Activated naive CD4-positive, alpha-beta T cell treated with anti-CD3 and anti-CD28 coated beads, Interleukin-2, amount 50 U/mL, for 16 hours (primary cell): ENCODE measurements at regions not wholly inside any gene's neighbourhood (a gene's known extent, or its start where the extent isn't known, plus 50 kb on each side); places are given as distances from the start of the nearest gene placed in this dataset.

Source experiments
- DNase-seq: peaks from one replicate; pipeline ENCODE4 v3.0.0-alpha.2; 2020

- DNase-seq, result no peak
These were observed 786.0 kb upstream of the ZEB2 start for GRCh38 chr2:145305889-145306288.

- no peak for DNase-seq
These were observed 784.6 kb upstream of the ZEB2 start for GRCh38 chr2:145304501-145304900.

GRCh38 chr2:145303536-145303935, 783.6 kb upstream of the ZEB2 start:
- DNase-seq, result no peak

- no peak for DNase-seq
These were observed 783.0 kb upstream of the ZEB2 start for GRCh38 chr2:145302886-145303285.

- DNase-seq, result no peak
These were observed 782.5 kb upstream of the ZEB2 start for GRCh38 chr2:145302451-145302850.

- DNase-seq, result no peak
These were observed 779.4 kb upstream of the ZEB2 start for GRCh38 chr2:145299368-145299767.

GRCh38 chr2:145292166-145292565, 772.2 kb upstream of the ZEB2 start:
- DNase-seq, result no peak

GRCh38 chr2:145290986-145291385, 771.1 kb upstream of the ZEB2 start:
- no peak for DNase-seq

GRCh38 chr2:145289946-145290345, 770.0 kb upstream of the ZEB2 start:
- no peak for DNase-seq

- DNase-seq, result no peak
These were observed 769.0 kb upstream of the ZEB2 start for GRCh38 chr2:145288650-145289496.

- DNase-seq, result no peak
These were observed 767.8 kb upstream of the ZEB2 start for GRCh38 chr2:145287736-145288135.

- no peak for DNase-seq
These were observed 766.9 kb upstream of the ZEB2 start for GRCh38 chr2:145286716-145287275.

GRCh38 chr2:145284551-145284950, 764.6 kb upstream of the ZEB2 start:
- no peak for DNase-seq

- DNase-seq, result no peak
These were observed 763.2 kb upstream of the ZEB2 start for GRCh38 chr2:145283131-145283530.

GRCh38 chr2:145277922-145278321, 758.0 kb upstream of the ZEB2 start:
- DNase-seq, result no peak

- DNase-seq, result no peak
These were observed 753.9 kb upstream of the ZEB2 start for GRCh38 chr2:145273840-145274239.

- DNase-seq, result no peak
These were observed 749.0 kb upstream of the ZEB2 start for GRCh38 chr2:145268931-145269330.

- DNase-seq, result no peak
These were observed 747.5 kb upstream of the ZEB2 start for GRCh38 chr2:145267451-145267850.

GRCh38 chr2:145265244-145265643, 745.3 kb upstream of the ZEB2 start:
- DNase-seq, result no peak

- no peak for DNase-seq
These were observed 740.8 kb upstream of the ZEB2 start for GRCh38 chr2:145260674-145261073.

- no peak for DNase-seq
These were observed 740.2 kb upstream of the ZEB2 start for GRCh38 chr2:145260081-145260480.

GRCh38 chr2:145258903-145259579, 739.1 kb upstream of the ZEB2 start:
- no peak for DNase-seq

GRCh38 chr2:145257931-145258330, 738.0 kb upstream of the ZEB2 start:
- DNase-seq, result no peak

- no peak for DNase-seq
These were observed 736.6 kb upstream of the ZEB2 start for GRCh38 chr2:145256551-145256950.
